Ascending aorta (tissue), 2 donors: ENCODE measurements at regions not wholly inside any gene's neighbourhood (a gene's known extent, or its start where the extent isn't known, plus 50 kb on each side); places are given as distances from the start of the nearest gene placed in this dataset.

Experiments used
- DNase-seq, 2 donors: peaks; one replicate each; pipeline ENCODE4 v3.0.0-alpha.2; 2019; ENCODE audit warnings: low spot score in 2 of 2
- H3K27ac ChIP-seq, 2 donors: fragments of 200-600 bp; sonication (generic); one replicate each; pipeline ENCODE4 v1.5.1; 2016 to 2017; ENCODE audit warnings: mild to moderate bottlenecking in 1 of 2
- H3K27me3 ChIP-seq: fragments of 200-600 bp; sonication (generic); one replicate; pipeline ENCODE4 v1.5.1; 2017
- H3K36me3 ChIP-seq, 2 donors: fragments of 200-600 bp; sonication (generic); one replicate each; pipeline ENCODE4 v1.5.1; 2016
- H3K4me1 ChIP-seq, 2 donors: fragments of 200-600 bp; sonication (generic); one replicate each; pipeline ENCODE4 v1.5.1; 2016 to 2017; ENCODE audit warnings: mild to moderate bottlenecking in 1 of 2
- H3K4me3 ChIP-seq, 2 donors: fragments of 200-600 bp; sonication (generic); one replicate each; pipeline ENCODE4 v1.5.1; 2016 to 2017; ENCODE audit warnings: mild to moderate bottlenecking in 1 of 2
- H3K9me3 ChIP-seq, 2 donors: fragments of 200-600 bp; sonication (generic); one replicate each; pipeline ENCODE4 v1.5.1; 2016
- intact Hi-C: fragments of 100-400 bp; cut with DNase I; formaldehyde crosslinking; loops from one replicate; pipeline ENCODE4 v1.15.1; 2023
- TF ChIP-seq, protein P1 (sequence below), 3 experiments: fragments of 200-600 bp in 2 of 3; fragments of 450-650 bp in 1 of 3; sonication (generic) in 2 of 3; IDR thresholded peaks; one replicate each; pipeline ENCODE4 v1.5.1; 2016 to 2019; ENCODE audit warnings: antibody characterized with exemption in 3 of 3, mild to moderate bottlenecking in 1 of 3, moderate library complexity in 1 of 3

- Histone ChIP-seq H3K27ac (no peak overlapping the region), H3K9me3 (no peaks in the 10 kb centered on the region), H3K36me3 (no peaks in the 10 kb centered on the region), H3K4me3 (no peak overlapping the region), H3K4me1 (no peaks in the 10 kb centered on the region), H3K27me3 (no peaks in the 10 kb centered on the region)
- no peak for DNase-seq
- TF ChIP-seq, protein P1, sequence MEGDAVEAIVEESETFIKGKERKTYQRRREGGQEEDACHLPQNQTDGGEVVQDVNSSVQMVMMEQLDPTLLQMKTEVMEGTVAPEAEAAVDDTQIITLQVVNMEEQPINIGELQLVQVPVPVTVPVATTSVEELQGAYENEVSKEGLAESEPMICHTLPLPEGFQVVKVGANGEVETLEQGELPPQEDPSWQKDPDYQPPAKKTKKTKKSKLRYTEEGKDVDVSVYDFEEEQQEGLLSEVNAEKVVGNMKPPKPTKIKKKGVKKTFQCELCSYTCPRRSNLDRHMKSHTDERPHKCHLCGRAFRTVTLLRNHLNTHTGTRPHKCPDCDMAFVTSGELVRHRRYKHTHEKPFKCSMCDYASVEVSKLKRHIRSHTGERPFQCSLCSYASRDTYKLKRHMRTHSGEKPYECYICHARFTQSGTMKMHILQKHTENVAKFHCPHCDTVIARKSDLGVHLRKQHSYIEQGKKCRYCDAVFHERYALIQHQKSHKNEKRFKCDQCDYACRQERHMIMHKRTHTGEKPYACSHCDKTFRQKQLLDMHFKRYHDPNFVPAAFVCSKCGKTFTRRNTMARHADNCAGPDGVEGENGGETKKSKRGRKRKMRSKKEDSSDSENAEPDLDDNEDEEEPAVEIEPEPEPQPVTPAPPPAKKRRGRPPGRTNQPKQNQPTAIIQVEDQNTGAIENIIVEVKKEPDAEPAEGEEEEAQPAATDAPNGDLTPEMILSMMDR (IDR thresholded peaks at IDR 0.05) = no peak
- intact Hi-C loops = loop anchor here (5.0 kb wide), 1 partner anchor 1013 kb away; no protein-coding TSS in a partner anchor
Measured at GRCh38 chr16:9279291-9280068, 188.0 kb downstream of the HAPSTR1 start.

DNA sequence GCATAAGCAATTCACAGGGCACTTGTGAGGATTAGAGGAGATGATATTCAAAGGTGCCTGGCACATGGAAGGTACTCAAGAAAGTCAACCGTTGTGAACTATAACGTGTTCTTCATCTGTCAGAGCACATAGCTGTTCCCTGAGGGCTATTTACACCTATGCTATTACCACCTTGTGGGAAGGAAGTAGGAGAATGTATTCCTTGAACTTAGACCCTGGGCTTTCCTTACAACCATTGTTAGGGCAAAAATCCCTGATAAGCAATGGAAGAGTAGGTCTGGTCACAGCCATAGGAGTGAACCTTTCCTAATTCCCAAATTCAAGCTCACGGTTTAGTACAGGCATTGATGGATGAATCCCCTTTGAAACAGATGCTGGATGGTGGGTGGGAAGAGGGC, 188.6 kb downstream of the HAPSTR1 start:
- intact Hi-C loops = no loop called here
- H3K4me3 ChIP-seq = no peak overlapping the region
- TF ChIP-seq, protein P1 (IDR thresholded peaks at IDR 0.05) = no peak
- DNase-seq = no peak
- H3K9me3 ChIP-seq = no peaks in the 10 kb centered on the region
- H3K4me1 ChIP-seq = no peaks in the 10 kb centered on the region
- H3K27me3 ChIP-seq = no peaks in the 10 kb centered on the region
- no peak overlapping the region for H3K27ac ChIP-seq
- H3K36me3 ChIP-seq = no peaks in the 10 kb centered on the region

- Histone ChIP-seq H3K4me3 (no peak overlapping the region), H3K9me3 (no peaks in the 10 kb centered on the region), H3K27me3 (no peaks in the 10 kb centered on the region), H3K27ac (no peak overlapping the region), H3K4me1 (no peaks in the 10 kb centered on the region), H3K36me3 (no peaks in the 10 kb centered on the region)
- TF ChIP-seq, protein P1 (IDR thresholded peaks at IDR 0.05) = no peak
- DNase-seq = no peak
- intact Hi-C loops = no loop called here
Measured at GRCh38 chr16:9286930-9287329, 195.5 kb downstream of the HAPSTR1 start.

- Histone ChIP-seq H3K27me3 (no peaks in the 10 kb centered on the region), H3K4me3 (no peak overlapping the region), H3K27ac (no peak overlapping the region), H3K4me1 (no peaks in the 10 kb centered on the region), H3K36me3 (no peaks in the 10 kb centered on the region), H3K9me3 (no peaks in the 10 kb centered on the region)
- DNase-seq = no peak
- intact Hi-C loops = loop anchor here (2.0 kb wide), 1 partner anchor 885 kb away; no protein-coding TSS in a partner anchor
- TF ChIP-seq, protein P1 (IDR thresholded peaks at IDR 0.05) = no peak
Measured at GRCh38 chr16:9296271-9296590, 204.8 kb downstream of the HAPSTR1 start.

GRCh38 chr16:9297437-9298113, 206.1 kb downstream of the HAPSTR1 start:
- intact Hi-C loops = loop anchor here (2.0 kb wide), 1 partner anchor 883 kb away; no protein-coding TSS in a partner anchor
- TF ChIP-seq, protein P1 (IDR thresholded peaks at IDR 0.05) = peak in 2 of 3 experiments; percentile 52 to 83
- Histone ChIP-seq H3K27ac (no peak overlapping the region), H3K9me3 (no peaks in the 10 kb centered on the region), H3K27me3 (no peaks in the 10 kb centered on the region), H3K36me3 (no peaks in the 10 kb centered on the region), H3K4me3 (no peak overlapping the region), H3K4me1 (no peaks in the 10 kb centered on the region)
- DNase-seq = no peak
